H1 (cell line): ENCODE measurements at regions not wholly inside any gene's neighbourhood (a gene's known extent, or its start where the extent isn't known, plus 50 kb on each side); places are given as distances from the start of the nearest gene placed in this dataset.

ENCODE experiments used
- JUND ChIP-seq: IDR thresholded peaks from 2 replicates; pipeline ENCODE4 v1.6.1; 2011; ENCODE audit warnings: mild to moderate bottlenecking, improper control_type of control experiment, low read length
- TF ChIP-seq, protein P1 (sequence below): fragments of 300-600 bp; sonication (generic); IDR thresholded peaks from 2 replicates; pipeline ENCODE4 v1.7.1; 2012; ENCODE audit warnings: low read length, moderate library complexity, mild to moderate bottlenecking, inconsistent platforms; ENCODE audit not compliant: insufficient replicate concordance

DNA sequence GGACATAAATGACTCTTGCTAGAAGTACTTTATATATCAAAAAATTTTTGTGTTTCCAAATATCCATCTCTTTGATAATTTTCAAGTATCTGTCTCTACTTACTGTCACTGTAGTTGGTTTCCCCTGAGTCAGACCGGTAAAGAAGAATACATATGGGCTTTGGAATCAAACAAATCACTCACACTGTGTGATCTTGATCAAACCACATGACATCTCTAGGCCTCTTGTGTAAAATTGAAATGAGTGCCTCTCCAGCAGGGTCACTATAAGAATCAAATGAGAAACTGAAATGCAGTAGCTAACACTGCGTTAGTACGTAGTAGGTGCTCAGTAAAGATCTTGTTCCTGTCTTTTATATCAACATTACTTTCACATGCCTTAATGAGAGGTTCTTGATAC lies 314.6 kb upstream of the STT3B start (continued):
- TF ChIP-seq, protein P1, sequence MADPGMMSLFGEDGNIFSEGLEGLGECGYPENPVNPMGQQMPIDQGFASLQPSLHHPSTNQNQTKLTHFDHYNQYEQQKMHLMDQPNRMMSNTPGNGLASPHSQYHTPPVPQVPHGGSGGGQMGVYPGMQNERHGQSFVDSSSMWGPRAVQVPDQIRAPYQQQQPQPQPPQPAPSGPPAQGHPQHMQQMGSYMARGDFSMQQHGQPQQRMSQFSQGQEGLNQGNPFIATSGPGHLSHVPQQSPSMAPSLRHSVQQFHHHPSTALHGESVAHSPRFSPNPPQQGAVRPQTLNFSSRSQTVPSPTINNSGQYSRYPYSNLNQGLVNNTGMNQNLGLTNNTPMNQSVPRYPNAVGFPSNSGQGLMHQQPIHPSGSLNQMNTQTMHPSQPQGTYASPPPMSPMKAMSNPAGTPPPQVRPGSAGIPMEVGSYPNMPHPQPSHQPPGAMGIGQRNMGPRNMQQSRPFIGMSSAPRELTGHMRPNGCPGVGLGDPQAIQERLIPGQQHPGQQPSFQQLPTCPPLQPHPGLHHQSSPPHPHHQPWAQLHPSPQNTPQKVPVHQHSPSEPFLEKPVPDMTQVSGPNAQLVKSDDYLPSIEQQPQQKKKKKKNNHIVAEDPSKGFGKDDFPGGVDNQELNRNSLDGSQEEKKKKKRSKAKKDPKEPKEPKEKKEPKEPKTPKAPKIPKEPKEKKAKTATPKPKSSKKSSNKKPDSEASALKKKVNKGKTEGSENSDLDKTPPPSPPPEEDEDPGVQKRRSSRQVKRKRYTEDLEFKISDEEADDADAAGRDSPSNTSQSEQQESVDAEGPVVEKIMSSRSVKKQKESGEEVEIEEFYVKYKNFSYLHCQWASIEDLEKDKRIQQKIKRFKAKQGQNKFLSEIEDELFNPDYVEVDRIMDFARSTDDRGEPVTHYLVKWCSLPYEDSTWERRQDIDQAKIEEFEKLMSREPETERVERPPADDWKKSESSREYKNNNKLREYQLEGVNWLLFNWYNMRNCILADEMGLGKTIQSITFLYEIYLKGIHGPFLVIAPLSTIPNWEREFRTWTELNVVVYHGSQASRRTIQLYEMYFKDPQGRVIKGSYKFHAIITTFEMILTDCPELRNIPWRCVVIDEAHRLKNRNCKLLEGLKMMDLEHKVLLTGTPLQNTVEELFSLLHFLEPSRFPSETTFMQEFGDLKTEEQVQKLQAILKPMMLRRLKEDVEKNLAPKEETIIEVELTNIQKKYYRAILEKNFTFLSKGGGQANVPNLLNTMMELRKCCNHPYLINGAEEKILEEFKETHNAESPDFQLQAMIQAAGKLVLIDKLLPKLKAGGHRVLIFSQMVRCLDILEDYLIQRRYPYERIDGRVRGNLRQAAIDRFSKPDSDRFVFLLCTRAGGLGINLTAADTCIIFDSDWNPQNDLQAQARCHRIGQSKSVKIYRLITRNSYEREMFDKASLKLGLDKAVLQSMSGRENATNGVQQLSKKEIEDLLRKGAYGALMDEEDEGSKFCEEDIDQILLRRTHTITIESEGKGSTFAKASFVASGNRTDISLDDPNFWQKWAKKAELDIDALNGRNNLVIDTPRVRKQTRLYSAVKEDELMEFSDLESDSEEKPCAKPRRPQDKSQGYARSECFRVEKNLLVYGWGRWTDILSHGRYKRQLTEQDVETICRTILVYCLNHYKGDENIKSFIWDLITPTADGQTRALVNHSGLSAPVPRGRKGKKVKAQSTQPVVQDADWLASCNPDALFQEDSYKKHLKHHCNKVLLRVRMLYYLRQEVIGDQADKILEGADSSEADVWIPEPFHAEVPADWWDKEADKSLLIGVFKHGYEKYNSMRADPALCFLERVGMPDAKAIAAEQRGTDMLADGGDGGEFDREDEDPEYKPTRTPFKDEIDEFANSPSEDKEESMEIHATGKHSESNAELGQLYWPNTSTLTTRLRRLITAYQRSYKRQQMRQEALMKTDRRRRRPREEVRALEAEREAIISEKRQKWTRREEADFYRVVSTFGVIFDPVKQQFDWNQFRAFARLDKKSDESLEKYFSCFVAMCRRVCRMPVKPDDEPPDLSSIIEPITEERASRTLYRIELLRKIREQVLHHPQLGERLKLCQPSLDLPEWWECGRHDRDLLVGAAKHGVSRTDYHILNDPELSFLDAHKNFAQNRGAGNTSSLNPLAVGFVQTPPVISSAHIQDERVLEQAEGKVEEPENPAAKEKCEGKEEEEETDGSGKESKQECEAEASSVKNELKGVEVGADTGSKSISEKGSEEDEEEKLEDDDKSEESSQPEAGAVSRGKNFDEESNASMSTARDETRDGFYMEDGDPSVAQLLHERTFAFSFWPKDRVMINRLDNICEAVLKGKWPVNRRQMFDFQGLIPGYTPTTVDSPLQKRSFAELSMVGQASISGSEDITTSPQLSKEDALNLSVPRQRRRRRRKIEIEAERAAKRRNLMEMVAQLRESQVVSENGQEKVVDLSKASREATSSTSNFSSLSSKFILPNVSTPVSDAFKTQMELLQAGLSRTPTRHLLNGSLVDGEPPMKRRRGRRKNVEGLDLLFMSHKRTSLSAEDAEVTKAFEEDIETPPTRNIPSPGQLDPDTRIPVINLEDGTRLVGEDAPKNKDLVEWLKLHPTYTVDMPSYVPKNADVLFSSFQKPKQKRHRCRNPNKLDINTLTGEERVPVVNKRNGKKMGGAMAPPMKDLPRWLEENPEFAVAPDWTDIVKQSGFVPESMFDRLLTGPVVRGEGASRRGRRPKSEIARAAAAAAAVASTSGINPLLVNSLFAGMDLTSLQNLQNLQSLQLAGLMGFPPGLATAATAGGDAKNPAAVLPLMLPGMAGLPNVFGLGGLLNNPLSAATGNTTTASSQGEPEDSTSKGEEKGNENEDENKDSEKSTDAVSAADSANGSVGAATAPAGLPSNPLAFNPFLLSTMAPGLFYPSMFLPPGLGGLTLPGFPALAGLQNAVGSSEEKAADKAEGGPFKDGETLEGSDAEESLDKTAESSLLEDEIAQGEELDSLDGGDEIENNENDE = no peak
- TF ChIP-seq JUND = no peak
